Loucy (cell line): ENCODE measurements at regions not wholly inside any gene's neighbourhood (a gene's known extent, or its start where the extent isn't known, plus 50 kb on each side); places are given as distances from the start of the nearest gene placed in this dataset.

ENCODE experiments used
- H2AFZ ChIP-seq: fragments of 200-600 bp; sonication (generic); 2 replicates; pipeline ENCODE4 v1.6.0; 2016; ENCODE audit warnings: antibody characterized with exemption, mild to moderate bottlenecking, low read length, moderate library complexity
- H3F3A ChIP-seq: fragments of 200-600 bp; 2 replicates; pipeline ENCODE4 v1.6.0; 2016; ENCODE audit warnings: antibody characterized with exemption, low read depth, mild to moderate bottlenecking
- H3K27me3 ChIP-seq: fragments of 200-600 bp; sonication (generic); 2 replicates; pipeline ENCODE4 v1.6.1; 2014; ENCODE audit warnings: low read length, mild to moderate bottlenecking; ENCODE audit not compliant: insufficient read depth, poor library complexity, severe bottlenecking
- H3K36me3 ChIP-seq: fragments of 200-600 bp; sonication (generic); 2 replicates; pipeline ENCODE4 v1.6.1; 2016; ENCODE audit warnings: low read length; ENCODE audit not compliant: insufficient read depth
- H3K4me1 ChIP-seq: fragments of 200-600 bp; sonication (generic); 2 replicates; pipeline ENCODE4 v1.5.1; 2014; ENCODE audit warnings: low read length, mild to moderate bottlenecking; ENCODE audit not compliant: insufficient read depth, poor library complexity, severe bottlenecking
- H3K4me2 ChIP-seq: fragments of 200-600 bp; sonication (generic); 2 replicates; pipeline ENCODE4 v1.6.0; 2014; ENCODE audit warnings: antibody characterized with exemption, low read length, low read depth, mild to moderate bottlenecking; ENCODE audit not compliant: poor library complexity, severe bottlenecking
- H3K4me3 ChIP-seq: fragments of 200-600 bp; sonication (generic); 2 replicates; pipeline ENCODE4 v1.5.1; 2014; ENCODE audit warnings: low read length, mild to moderate bottlenecking, mixed read lengths; ENCODE audit not compliant: poor library complexity, severe bottlenecking
- H3K79me2 ChIP-seq: fragments of 200-600 bp; sonication (generic); 2 replicates; pipeline ENCODE4 v1.6.1; 2014; ENCODE audit warnings: low read length; ENCODE audit not compliant: insufficient read depth
- H3K9ac ChIP-seq: fragments of 200-600 bp; sonication (generic); 2 replicates; pipeline ENCODE4 v1.6.0; 2014; ENCODE audit warnings: mild to moderate bottlenecking, low read depth, low read length, moderate library complexity; ENCODE audit not compliant: poor library complexity, severe bottlenecking
- H3K9me2 ChIP-seq: fragments of 200-600 bp; sonication (generic); replicated peaks from 2 replicates; pipeline ENCODE4 v1.6.1; 2016; ENCODE audit warnings: low read depth, low read length, mixed read lengths
- H3K9me3 ChIP-seq: fragments of 200-600 bp; sonication (generic); 2 replicates; pipeline ENCODE4 v1.6.1; 2014; ENCODE audit warnings: mild to moderate bottlenecking, antibody characterized with exemption, low read length, low read depth; ENCODE audit not compliant: insufficient read depth
- H4K20me1 ChIP-seq: fragments of 200-600 bp; sonication (generic); 2 replicates; pipeline ENCODE4 v1.6.0; 2014; ENCODE audit warnings: antibody characterized with exemption, low read length, mild to moderate bottlenecking; ENCODE audit not compliant: insufficient read depth, poor library complexity, severe bottlenecking
- CTCF ChIP-seq: fragments of 200-600 bp; sonication (generic); conservative IDR thresholded peaks from 2 replicates; pipeline ENCODE4 v1.5.1; 2014; ENCODE audit warnings: mild to moderate bottlenecking, antibody characterized with exemption, low read length
- EZH2phosphoT487 ChIP-seq: fragments of 200-600 bp; IDR thresholded peaks from 2 replicates; pipeline ENCODE4 v1.6.1; 2018; ENCODE audit warnings: antibody characterized with exemption, mild to moderate bottlenecking, moderate library complexity, borderline replicate concordance

- no peak overlapping the region for H3K9ac ChIP-seq
- H3K4me2 ChIP-seq: no peak overlapping the region
- no peaks in the 10 kb centered on the region for H3K9me2 ChIP-seq
- H3K79me2 ChIP-seq: no peaks in the 10 kb centered on the region
- H4K20me1 ChIP-seq: no peaks in the 10 kb centered on the region
- H2AFZ ChIP-seq: no peak overlapping the region
- no peaks in the 10 kb centered on the region for H3K27me3 ChIP-seq
- H3K9me3 ChIP-seq: no peaks in the 10 kb centered on the region
- peaks cover 38% of the 10 kb centered on the region for H3K4me1 ChIP-seq
- no peak overlapping the region for H3K4me3 ChIP-seq
- H3K36me3 ChIP-seq: no peaks in the 10 kb centered on the region
- no peaks in the 10 kb centered on the region for H3F3A ChIP-seq
- TF ChIP-seq EZH2phosphoT487 (no peak), CTCF (no peak)
Observed at GRCh38 chr6:33955566-33955965, 151.8 kb upstream of the MLN start.

- no peak overlapping the region for H3K9ac ChIP-seq
- no peak overlapping the region for H3K4me3 ChIP-seq
- no peaks in the 10 kb centered on the region for H4K20me1 ChIP-seq
- H3F3A ChIP-seq: no peaks in the 10 kb centered on the region
- H3K4me2 ChIP-seq: peak overlapping the region; percentile 19
- H3K4me1 ChIP-seq: peaks cover 44% of the 10 kb centered on the region
- H2AFZ ChIP-seq: peak overlapping the region; percentile 59; the same call in 1 of the 2 replicates
- no peaks in the 10 kb centered on the region for H3K9me2 ChIP-seq
- no peaks in the 10 kb centered on the region for H3K9me3 ChIP-seq
- no peaks in the 10 kb centered on the region for H3K27me3 ChIP-seq
- TF ChIP-seq CTCF (no peak), EZH2phosphoT487 (no peak)
- no peaks in the 10 kb centered on the region for H3K36me3 ChIP-seq
- no peaks in the 10 kb centered on the region for H3K79me2 ChIP-seq
Observed at GRCh38 chr6:33954453-33954852, 150.7 kb upstream of the MLN start.

GRCh38 chr6:33953171-33953570, 149.4 kb upstream of the MLN start:
- Histone ChIP-seq H3K9ac (no peak overlapping the region), H3K4me1 (peaks cover 37% of the 10 kb centered on the region), H3K9me3 (no peaks in the 10 kb centered on the region), H3K36me3 (no peaks in the 10 kb centered on the region), H3K27me3 (no peaks in the 10 kb centered on the region), H3K79me2 (no peaks in the 10 kb centered on the region), H3K4me3 (no peak overlapping the region), H4K20me1 (no peaks in the 10 kb centered on the region), H3F3A (no peaks in the 10 kb centered on the region), H3K4me2 (no peak overlapping the region), H2AFZ (no peak overlapping the region), H3K9me2 (no peaks in the 10 kb centered on the region)
- no peak for TF ChIP-seq EZH2phosphoT487
- TF ChIP-seq CTCF: no peak
